HG02840 (cell line): ENCODE measurements at regions not wholly inside any gene's neighbourhood (a gene's known extent, or its start where the extent isn't known, plus 50 kb on each side); places are given as distances from the start of the nearest gene placed in this dataset.
"Not testable (repeated sequence)": the region's sequence is repeated elsewhere in the genome, so short reads cannot be mapped to it uniquely, and the experiment has no call there.

ENCODE experiments used
- ATAC-seq: cut with Tn5 transposase; IDR thresholded peaks from one replicate; pipeline ENCODE4 v1.9.1; 2021; ENCODE audit warnings: mild to moderate bottlenecking, moderate library complexity, moderate number of reproducible peaks; ENCODE audit not compliant: unreplicated experiment, low FRiP score

GRCh38 chr21:18117176-18117575 is 127.5 kb upstream of the CHODL start:
- no peak for ATAC-seq

GRCh38 chr21:18114810-18115209 is 129.8 kb upstream of the CHODL start:
- ATAC-seq = no peak

GRCh38 chr21:18104802-18105201 is 139.8 kb upstream of the CHODL start:
- no peak for ATAC-seq

GRCh38 chr21:18096413-18096812 is 148.2 kb upstream of the CHODL start:
- ATAC-seq = not testable (repeated sequence)

- no peak for ATAC-seq
These were observed 154.8 kb upstream of the CHODL start for GRCh38 chr21:18089786-18090185.

DNA sequence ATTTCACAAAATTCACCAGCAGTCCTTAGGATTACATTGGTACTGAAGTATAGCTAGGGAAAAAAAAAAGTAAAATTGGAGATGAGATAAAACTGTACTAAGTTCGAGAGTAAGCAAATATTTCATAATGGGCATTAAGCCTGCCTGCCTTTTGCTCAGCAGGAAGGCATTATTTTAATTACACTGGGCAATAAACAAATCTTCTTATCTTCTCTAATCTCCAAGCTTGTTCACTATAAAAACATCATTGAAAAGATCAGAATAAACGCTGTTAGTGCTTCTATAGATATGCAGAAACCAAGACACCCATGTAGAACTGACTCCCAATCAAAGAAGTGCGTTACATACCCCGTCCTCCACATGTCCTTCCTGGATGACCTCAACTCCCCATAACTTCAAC is 174.2 kb upstream of the CHODL start:
- ATAC-seq = no peak

GRCh38 chr21:18069875-18070274 is 174.8 kb upstream of the CHODL start:
- ATAC-seq = no peak

GRCh38 chr21:18060402-18060801 is 184.2 kb upstream of the CHODL start:
- ATAC-seq = no peak

GRCh38 chr21:18058731-18059398 is 185.8 kb upstream of the CHODL start:
- no peak for ATAC-seq

DNA sequence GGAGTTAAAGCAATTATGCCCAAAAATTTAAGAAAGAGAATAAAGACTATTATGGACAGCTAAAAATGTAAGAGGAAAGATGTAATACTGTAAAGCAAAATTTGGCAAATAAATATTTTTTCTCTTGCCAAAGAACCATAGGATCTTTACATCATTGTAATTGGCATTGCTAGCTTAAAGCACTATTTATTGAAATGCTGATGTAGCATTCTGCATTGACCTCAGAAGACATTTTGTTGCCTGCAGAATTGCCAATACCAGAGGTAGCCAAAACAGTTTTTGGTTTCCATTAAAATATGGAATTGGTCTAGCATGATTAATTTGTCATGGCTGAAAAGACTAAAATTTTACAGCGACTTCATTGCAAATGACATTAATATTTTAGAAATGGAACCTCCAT is 191.5 kb upstream of the CHODL start:
- ATAC-seq = no peak

DNA sequence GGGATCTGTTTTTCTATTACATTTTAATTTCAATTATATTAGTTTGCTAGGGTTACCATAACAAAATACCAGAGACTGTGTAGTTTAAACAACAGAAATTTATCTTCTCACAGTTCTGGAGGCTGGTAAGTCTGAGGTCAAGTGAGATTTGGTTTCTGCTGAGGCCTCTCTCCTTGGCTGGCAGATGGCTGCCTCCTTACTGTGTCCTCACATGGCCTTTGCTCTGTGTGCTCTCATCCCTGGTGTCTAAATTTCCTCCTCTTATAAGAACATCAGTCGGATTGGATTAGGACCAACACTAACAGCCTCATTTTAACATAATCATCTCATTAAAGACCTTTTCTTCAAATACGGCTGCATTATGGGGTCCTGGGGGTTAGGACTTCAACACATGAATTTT is 195.2 kb upstream of the CHODL start:
- ATAC-seq = no peak

- ATAC-seq = no peak
These were observed 203.6 kb upstream of the CHODL start for GRCh38 chr21:18041012-18041411.

DNA sequence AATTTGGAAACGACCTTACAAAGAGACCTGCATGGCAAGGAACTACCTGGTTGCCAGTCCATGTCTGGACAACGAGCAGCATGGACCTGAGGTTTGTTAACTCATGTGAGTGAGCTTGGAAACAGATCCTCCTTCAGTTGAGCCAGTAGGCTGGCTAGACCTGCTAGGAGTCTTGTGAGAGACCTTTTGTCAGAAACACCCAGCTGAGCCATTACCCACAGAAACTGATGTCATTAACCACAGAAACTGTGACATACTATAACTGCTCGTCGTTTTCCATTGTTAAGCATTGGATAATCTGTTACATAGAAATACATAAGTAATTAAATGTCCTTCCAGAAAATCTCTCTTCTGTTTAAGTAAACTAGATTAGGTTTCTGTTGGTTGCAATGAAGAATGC is 211.1 kb upstream of the C21orf91 start:
- ATAC-seq = no peak

DNA sequence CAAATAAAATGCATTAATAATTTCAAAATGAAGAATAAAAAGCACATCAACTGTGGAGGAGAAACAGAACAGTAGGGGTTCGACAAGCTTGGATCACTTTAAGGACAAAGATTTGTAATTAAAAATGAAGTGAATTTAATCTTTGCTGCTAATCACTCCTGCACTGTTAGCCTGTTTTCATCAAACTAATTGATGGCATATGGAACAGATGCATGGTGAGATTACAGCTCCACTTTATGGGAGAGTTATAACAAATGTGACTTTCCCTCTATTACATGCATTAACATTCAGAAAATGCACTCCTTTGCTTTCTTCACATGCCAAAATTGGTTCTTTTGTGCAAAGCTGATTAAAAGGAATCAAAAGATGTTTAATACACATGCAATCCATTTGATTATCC is 207.2 kb upstream of the C21orf91 start:
- ATAC-seq = no peak

DNA sequence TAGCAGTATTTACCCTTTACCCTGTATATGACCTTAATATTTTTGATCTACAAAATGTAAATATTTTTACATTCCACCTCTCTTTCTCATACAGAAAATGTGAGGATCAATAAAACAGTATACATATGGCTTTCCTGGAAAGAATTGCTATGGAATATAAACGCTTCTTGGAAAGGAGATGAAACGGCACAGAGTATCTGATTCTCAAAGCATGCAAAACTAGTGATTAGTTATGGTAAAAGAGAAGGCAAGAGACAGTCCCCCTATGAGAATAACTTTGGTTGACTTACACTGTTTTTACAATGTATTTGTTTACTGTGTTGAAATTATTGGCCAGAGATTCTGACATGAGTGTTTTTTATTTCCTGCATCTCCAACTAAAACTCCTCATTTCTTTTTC is 204.6 kb upstream of the C21orf91 start:
- no peak for ATAC-seq

GRCh38 chr21:18023157-18023556 is 204.0 kb upstream of the C21orf91 start:
- ATAC-seq = no peak

DNA sequence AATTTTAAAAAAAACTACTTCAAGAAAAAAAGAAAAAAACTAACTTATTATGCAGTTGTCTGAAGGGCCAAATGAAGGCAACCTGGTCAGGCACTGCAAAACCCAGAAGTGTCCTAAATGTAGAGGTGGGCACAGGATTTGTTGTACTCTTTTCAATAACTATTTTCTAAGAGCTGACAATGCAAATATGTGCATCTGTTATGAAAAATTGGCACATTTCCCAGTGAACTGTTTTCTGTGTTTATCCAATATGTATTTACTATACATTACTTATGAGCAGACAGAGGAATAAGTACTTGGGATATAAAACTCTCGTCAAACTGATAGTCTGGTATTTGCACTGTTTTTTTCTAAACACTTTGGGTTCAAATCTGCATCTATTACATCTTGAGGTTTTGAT is 188.0 kb upstream of the C21orf91 start:
- no peak for ATAC-seq

- ATAC-seq = no peak
These were observed 187.5 kb upstream of the C21orf91 start for GRCh38 chr21:18006691-18007090.

DNA sequence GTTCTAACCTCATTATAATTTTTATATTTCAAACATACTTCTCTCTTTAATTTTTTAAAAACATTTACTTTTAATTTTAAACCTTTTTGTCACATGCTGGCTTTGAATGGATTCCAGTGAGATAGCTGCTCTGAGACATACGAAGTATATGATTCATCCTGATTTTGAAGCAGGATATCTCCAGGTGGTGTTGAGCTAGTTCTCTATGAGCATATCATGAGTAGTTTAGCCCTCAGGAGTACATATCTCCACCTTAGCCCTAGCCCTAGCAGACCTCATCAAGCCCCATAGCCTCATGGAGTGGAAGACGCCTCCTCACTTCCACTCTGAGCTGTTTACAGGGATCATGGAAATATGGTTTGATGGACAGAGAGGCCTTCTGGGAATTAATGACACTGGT is 183.2 kb upstream of the C21orf91 start:
- no peak for ATAC-seq

DNA sequence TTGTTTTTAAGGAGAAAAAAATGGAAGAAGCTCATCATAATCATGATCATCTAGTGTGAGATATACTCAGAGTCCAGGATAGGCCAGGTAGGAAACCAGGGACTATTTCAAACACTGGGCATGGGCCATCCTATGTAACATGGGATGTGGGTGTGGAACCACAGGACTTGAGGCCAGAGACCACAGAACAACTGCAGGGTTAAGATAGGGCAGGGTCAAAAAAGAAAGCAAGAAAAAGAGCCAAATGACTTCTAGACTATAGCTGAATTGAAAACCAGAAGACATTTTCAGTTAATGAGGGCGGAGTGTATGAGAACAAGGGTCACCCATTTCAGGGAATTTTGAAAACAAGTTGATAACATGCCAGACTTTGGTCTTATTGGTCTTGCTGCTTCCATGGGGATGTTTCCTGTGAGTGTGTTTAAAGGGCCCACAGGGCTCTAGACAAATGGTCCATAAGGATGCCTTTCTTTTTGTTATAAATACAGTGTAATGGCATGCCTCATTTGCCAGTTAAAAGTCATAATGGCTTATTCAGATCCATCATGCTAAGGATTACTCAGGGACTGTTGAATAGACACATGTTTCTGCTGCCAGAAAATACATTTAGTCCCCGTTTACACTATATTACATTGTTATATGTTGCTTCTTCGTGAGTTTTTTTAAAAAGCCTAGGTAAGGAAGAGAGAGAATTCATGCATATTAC is 182.0 kb upstream of the C21orf91 start:
- ATAC-seq = no peak

DNA sequence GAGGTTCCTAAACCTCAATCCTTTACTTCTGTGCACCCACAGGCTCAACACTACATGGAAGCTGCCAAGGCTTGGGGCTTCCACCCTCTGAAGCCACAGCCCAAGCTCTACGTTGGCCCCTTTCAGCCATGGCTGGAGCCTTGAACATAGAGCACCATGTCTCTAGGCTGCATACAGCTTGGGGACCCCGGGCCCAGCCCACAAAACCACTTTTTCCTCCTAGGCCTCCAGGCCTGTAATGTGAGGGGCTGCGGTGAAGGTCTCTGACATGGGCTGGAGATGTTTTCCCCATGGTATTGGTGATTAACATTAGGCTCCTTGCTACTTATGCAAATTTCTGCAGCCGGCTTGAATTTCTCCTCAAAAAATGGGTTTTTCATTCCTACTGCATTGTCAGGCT is 179.4 kb upstream of the C21orf91 start:
- ATAC-seq = not testable (repeated sequence)

DNA sequence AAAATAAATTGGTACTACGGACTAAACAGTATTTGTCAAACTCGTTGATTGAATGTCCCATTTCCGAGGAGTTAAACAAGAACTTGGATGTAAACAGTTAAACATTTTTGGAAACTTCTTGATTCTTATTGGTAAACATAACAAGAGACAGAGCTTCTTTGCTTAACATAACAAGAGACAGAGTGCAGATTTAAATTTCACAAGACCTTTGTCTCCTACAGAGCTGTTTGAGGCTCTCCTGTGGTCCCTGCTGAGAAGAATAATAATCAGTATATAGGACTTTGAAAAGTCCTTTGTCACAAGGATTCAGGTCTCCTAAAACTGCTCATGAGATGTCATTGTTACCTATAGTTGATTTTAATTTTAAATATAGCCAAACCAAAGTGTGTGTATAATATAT is 170.6 kb upstream of the C21orf91 start:
- ATAC-seq = no peak
